ENCODE measurements at regions not wholly inside any gene's neighbourhood (a gene's known extent, or its start where the extent isn't known, plus 50 kb on each side); places are given as distances from the start of the nearest gene placed in this dataset.

GRCh38 chr15:87496109-87496508 is 760.4 kb downstream of the NTRK3 start:
- Histone ChIP-seq H3K36me3 (no peaks in the 10 kb centered on the region), H3K9me3 (no peaks in the 10 kb centered on the region), H3K4me1 (peaks cover 8 to 19% (median 14%) of the 10 kb centered on the region in 4 donors), H3K27me3 (no peaks in the 10 kb centered on the region), H3K4me3 (no peak overlapping the region), H3K27ac (replicated peaks in 1 of 4) (no peak overlapping the region)
- 78% methylated on average over 2 of the region's 2 CpGs for WGBS
- intact Hi-C loops (cut with DNase I): no loop called here
- no peak for DNase-seq (ENCODE audit: extremely low spot score)
- TF ChIP-seq POLR2A (IDR thresholded peaks at IDR 0.05; ENCODE audit: low read depth) (no peak), POLR2AphosphoS5 (IDR thresholded peaks at IDR 0.05) (no peak), EP300 (IDR thresholded peaks at IDR 0.05) (no peak)
- TF ChIP-seq, protein P1, sequence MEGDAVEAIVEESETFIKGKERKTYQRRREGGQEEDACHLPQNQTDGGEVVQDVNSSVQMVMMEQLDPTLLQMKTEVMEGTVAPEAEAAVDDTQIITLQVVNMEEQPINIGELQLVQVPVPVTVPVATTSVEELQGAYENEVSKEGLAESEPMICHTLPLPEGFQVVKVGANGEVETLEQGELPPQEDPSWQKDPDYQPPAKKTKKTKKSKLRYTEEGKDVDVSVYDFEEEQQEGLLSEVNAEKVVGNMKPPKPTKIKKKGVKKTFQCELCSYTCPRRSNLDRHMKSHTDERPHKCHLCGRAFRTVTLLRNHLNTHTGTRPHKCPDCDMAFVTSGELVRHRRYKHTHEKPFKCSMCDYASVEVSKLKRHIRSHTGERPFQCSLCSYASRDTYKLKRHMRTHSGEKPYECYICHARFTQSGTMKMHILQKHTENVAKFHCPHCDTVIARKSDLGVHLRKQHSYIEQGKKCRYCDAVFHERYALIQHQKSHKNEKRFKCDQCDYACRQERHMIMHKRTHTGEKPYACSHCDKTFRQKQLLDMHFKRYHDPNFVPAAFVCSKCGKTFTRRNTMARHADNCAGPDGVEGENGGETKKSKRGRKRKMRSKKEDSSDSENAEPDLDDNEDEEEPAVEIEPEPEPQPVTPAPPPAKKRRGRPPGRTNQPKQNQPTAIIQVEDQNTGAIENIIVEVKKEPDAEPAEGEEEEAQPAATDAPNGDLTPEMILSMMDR (IDR thresholded peaks at IDR 0.05): no peak

- no peak overlapping the region for H3K27ac ChIP-seq (replicated peaks in 1 of 4)
- intact Hi-C loops (cut with DNase I): no loop called here
- TF ChIP-seq EP300 (IDR thresholded peaks at IDR 0.05) (no peak), POLR2A (IDR thresholded peaks at IDR 0.05; ENCODE audit: low read depth) (no peak), POLR2AphosphoS5 (IDR thresholded peaks at IDR 0.05) (no peak)
- TF ChIP-seq, protein P1 (IDR thresholded peaks at IDR 0.05): no peak
- no peaks in the 10 kb centered on the region for H3K9me3 ChIP-seq
- H3K4me3 ChIP-seq: no peak overlapping the region
- H3K36me3 ChIP-seq: no peaks in the 10 kb centered on the region
- DNase-seq (ENCODE audit: extremely low spot score): no peak
- no peaks in the 10 kb centered on the region for H3K27me3 ChIP-seq
- peaks cover 11 to 19% (median 15%) of the 10 kb centered on the region in 4 donors for H3K4me1 ChIP-seq
Observed at GRCh38 chr15:87493803-87494202, 762.7 kb downstream of the NTRK3 start.

DNA sequence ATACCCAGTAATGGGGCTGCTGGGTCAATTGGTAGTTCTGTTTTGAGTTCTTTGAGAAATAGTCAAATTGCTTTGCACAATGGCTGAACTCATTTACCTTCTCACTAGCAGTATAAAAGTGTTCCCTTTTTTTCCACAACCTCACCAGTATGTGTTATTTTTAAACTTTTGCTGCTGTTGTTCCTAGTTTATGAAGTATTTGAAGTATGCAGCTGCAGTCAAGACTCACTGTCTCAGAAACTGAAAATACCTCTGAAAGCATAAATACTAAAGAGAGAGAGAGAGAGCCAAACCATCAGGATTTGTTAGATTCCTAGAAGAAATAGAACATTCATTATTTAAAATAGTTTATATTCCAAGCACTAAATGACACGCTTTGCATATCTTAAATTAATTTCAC is 764.2 kb downstream of the NTRK3 start:
- no peaks in the 10 kb centered on the region for H3K36me3 ChIP-seq
- TF ChIP-seq POLR2A (IDR thresholded peaks at IDR 0.05; ENCODE audit: low read depth) (no peak), POLR2AphosphoS5 (IDR thresholded peaks at IDR 0.05) (no peak), EP300 (IDR thresholded peaks at IDR 0.05) (no peak)
- no peak overlapping the region for H3K4me3 ChIP-seq
- no peaks in the 10 kb centered on the region for H3K9me3 ChIP-seq
- no peak overlapping the region for H3K27ac ChIP-seq (replicated peaks in 1 of 4)
- intact Hi-C loops (cut with DNase I): no loop called here
- H3K27me3 ChIP-seq: no peaks in the 10 kb centered on the region
- no peak for DNase-seq (ENCODE audit: extremely low spot score)
- H3K4me1 ChIP-seq: peaks cover 11 to 19% (median 18%) of the 10 kb centered on the region in 4 donors
- WGBS: 44% methylated on average over 1 of the region's 1 CpG

GRCh38 chr15:87490666-87491065 is 765.9 kb downstream of the NTRK3 start:
- TF ChIP-seq EP300 (IDR thresholded peaks at IDR 0.05): no peak
- no peak for TF ChIP-seq POLR2AphosphoS5 (IDR thresholded peaks at IDR 0.05)
- TF ChIP-seq, protein P1 (IDR thresholded peaks at IDR 0.05): no peak
- no peak for TF ChIP-seq POLR2A (IDR thresholded peaks at IDR 0.05; ENCODE audit: low read depth)
- intact Hi-C loops (cut with DNase I): no loop called here
- no peak overlapping the region for H3K4me3 ChIP-seq
- H3K27me3 ChIP-seq: no peaks in the 10 kb centered on the region
- no peak for DNase-seq (ENCODE audit: extremely low spot score)
- no peaks in the 10 kb centered on the region for H3K9me3 ChIP-seq
- no peak overlapping the region for H3K27ac ChIP-seq (replicated peaks in 1 of 4)
- no peaks in the 10 kb centered on the region for H3K36me3 ChIP-seq
- H3K4me1 ChIP-seq: peaks cover under 1 to 13% (median 9%) of the 10 kb centered on the region in 4 donors
- WGBS: 84% methylated on average over 4 of the region's 4 CpGs

DNA sequence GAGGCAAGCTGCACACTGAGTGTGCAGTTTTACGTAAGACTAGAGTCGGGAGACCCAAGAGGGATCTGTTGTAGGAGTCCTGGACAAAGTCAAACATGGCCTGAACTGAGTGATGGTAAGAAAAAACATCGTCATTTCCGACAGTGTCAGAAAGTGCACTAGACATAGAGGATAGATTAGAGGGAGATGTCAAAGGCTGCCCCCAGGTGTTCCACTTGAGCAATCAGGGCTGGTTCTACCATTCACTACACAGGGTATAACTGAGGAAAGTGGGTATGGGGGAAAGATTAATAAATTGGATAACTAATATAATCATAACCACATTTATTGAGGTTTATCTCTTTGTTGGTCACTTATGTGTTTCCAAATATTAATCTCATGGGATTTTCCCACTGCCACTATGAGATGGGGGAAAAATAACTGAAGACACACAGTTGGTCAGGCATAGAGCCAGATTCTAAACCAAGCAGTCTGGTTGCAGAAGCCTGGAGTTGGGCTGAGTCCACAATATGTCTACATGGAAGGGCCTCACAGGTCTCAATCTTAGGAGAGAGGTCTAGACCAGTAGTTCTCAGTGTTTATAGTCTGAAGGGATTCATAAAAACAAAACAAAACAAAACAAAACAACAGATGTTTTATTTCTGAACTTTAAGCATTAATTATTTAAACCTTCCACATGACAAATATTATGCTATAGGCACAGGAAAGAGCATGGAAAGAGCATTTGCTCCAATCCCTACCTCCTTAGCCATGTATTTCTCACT is 766.5 kb downstream of the NTRK3 start:
- Histone ChIP-seq H3K27ac (replicated peaks in 1 of 4) (no peak overlapping the region), H3K36me3 (no peaks in the 10 kb centered on the region), H3K4me3 (no peak overlapping the region), H3K4me1 (peaks cover 0 to 13% (median 9%) of the 10 kb centered on the region in 4 donors), H3K9me3 (no peaks in the 10 kb centered on the region), H3K27me3 (no peaks in the 10 kb centered on the region)
- DNase-seq (ENCODE audit: extremely low spot score): no peak
- WGBS: 90% methylated on average over 4 of the region's 4 CpGs
- intact Hi-C loops (cut with DNase I): no loop called here
- TF ChIP-seq POLR2AphosphoS5 (IDR thresholded peaks at IDR 0.05): no peak
- no peak for TF ChIP-seq POLR2A (IDR thresholded peaks at IDR 0.05; ENCODE audit: low read depth)
- TF ChIP-seq, protein P1 (IDR thresholded peaks at IDR 0.05): no peak
- no peak for TF ChIP-seq EP300 (IDR thresholded peaks at IDR 0.05)
